Effector memory CD8-positive, alpha-beta T cell (primary cell): ENCODE measurements at regions not wholly inside any gene's neighbourhood (a gene's known extent, or its start where the extent isn't known, plus 50 kb on each side); places are given as distances from the start of the nearest gene placed in this dataset.
"Not testable (repeated sequence)": the region's sequence is repeated elsewhere in the genome, so short reads cannot be mapped to it uniquely, and the experiment has no call there.

Experiments used
- ATAC-seq: fragments of 150-1000 bp; cut with Tn5 transposase; replicated peaks from 2 replicates; pipeline ENCODE4 v1.10.0; 2021; ENCODE audit warnings: mild to moderate bottlenecking, moderate library complexity
- DNase-seq, 3 experiments: peaks; one replicate each; pipeline ENCODE4 v3.0.0; 2021
- H3K27ac Mint-ChIP-seq, 2 donors: one replicate each; pipeline ENCODE4 v1.8.0; 2022; ENCODE audit warnings: mild to moderate bottlenecking in 2 of 2, mixed read lengths in 2 of 2, moderate library complexity in 2 of 2
- H3K27me3 Mint-ChIP-seq, 2 donors: one replicate each; pipeline ENCODE4 v1.8.0; 2022; ENCODE audit warnings: mixed read lengths in 2 of 2
- H3K36me3 Mint-ChIP-seq: one replicate; pipeline ENCODE4 v1.8.0; 2022; ENCODE audit warnings: mild to moderate bottlenecking, moderate library complexity, mixed read lengths; ENCODE audit not compliant: insufficient read depth
- H3K4me1 Mint-ChIP-seq, 2 donors: one replicate each; pipeline ENCODE4 v1.8.0; 2022; ENCODE audit warnings: low read depth in 2 of 2, mixed read lengths in 2 of 2
- H3K4me3 Mint-ChIP-seq, 2 donors: one replicate each; pipeline ENCODE4 v1.8.0; 2022; ENCODE audit warnings: mild to moderate bottlenecking in 2 of 2, mixed read lengths in 2 of 2, moderate library complexity in 2 of 2
- H3K9me3 Mint-ChIP-seq, 2 donors: one replicate each; pipeline ENCODE4 v1.8.0; 2022; ENCODE audit warnings: mixed read lengths in 2 of 2

DNA sequence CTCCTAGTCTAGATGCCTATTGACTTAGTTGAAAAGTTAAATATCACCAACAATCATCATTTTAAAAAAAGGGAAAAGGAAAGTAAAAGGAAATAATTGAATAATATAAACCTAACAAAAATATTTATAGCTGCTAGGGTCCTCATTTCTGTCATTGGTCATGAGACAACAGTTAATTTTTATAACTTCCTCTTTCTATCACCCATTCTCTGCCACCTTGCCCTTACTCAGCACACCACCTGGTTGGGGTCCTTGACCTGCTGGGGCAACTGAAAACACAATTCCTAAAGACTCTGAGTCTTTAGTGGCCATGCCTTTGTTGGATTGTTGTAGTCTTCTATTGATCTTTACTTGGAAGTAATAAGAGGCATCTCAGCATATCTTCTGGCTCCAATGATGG, 179.5 kb upstream of the MAST4 start:
- DNase-seq (no peak), ATAC-seq (no peak)
- Mint-ChIP-seq H3K9me3 (peaks cover 0 to 4% of the 10 kb centered on the region in 2 donors), H3K4me3 (no peak overlapping the region), H3K27ac (no peak overlapping the region), H3K36me3 (no peaks in the 10 kb centered on the region), H3K27me3 (peaks cover 21 to 33% of the 10 kb centered on the region in 2 donors), H3K4me1 (no peaks in the 10 kb centered on the region)

GRCh38 chr5:66417781-66418180, 178.4 kb upstream of the MAST4 start:
- Mint-ChIP-seq H3K9me3 (peaks cover 0 to 4% of the 10 kb centered on the region in 2 donors), H3K27me3 (peaks cover 21 to 33% of the 10 kb centered on the region in 2 donors), H3K4me1 (no peaks in the 10 kb centered on the region), H3K27ac (no peak overlapping the region), H3K4me3 (no peak overlapping the region), H3K36me3 (no peaks in the 10 kb centered on the region)
- no peak for DNase-seq
- ATAC-seq = no peak

DNA sequence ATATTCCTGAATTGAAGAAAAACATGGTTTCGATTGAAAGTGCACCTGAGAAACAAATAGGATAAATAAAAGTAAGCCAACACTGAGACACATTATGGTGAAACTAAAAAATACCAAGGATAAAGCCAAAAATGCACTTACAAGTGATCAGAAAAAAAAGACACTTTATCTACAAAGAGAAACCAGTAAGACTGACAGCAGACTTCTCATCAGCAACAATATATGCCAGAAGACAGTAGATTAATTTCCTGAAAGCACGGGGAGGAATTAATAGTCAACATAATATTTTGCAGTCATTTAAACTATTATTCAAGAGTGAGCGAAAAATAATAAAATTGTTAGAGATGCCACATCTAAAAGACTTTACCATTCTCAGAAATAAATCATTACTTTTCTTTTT, 172.7 kb upstream of the MAST4 start:
- H3K4me1 Mint-ChIP-seq = peaks cover 0 to 2% of the 10 kb centered on the region in 2 donors
- H3K27ac Mint-ChIP-seq = no peak overlapping the region
- H3K4me3 Mint-ChIP-seq = no peak overlapping the region
- peaks cover 10 to 20% of the 10 kb centered on the region in 2 donors for H3K27me3 Mint-ChIP-seq
- no peak for ATAC-seq
- no peaks in the 10 kb centered on the region for H3K36me3 Mint-ChIP-seq
- H3K9me3 Mint-ChIP-seq = peaks cover 0 to 4% of the 10 kb centered on the region in 2 donors
- DNase-seq = no peak

- H3K27ac Mint-ChIP-seq = no peak overlapping the region
- no peaks in the 10 kb centered on the region for H3K36me3 Mint-ChIP-seq
- no peak for DNase-seq
- peaks cover 0 to 2% of the 10 kb centered on the region in 2 donors for H3K4me1 Mint-ChIP-seq
- H3K4me3 Mint-ChIP-seq = no peak overlapping the region
- peaks cover 0 to 3% of the 10 kb centered on the region in 2 donors for H3K9me3 Mint-ChIP-seq
- ATAC-seq = no peak
- peaks cover 17 to 27% of the 10 kb centered on the region in 2 donors for H3K27me3 Mint-ChIP-seq
Measured at GRCh38 chr5:66425842-66426241, 170.4 kb upstream of the MAST4 start.

DNA sequence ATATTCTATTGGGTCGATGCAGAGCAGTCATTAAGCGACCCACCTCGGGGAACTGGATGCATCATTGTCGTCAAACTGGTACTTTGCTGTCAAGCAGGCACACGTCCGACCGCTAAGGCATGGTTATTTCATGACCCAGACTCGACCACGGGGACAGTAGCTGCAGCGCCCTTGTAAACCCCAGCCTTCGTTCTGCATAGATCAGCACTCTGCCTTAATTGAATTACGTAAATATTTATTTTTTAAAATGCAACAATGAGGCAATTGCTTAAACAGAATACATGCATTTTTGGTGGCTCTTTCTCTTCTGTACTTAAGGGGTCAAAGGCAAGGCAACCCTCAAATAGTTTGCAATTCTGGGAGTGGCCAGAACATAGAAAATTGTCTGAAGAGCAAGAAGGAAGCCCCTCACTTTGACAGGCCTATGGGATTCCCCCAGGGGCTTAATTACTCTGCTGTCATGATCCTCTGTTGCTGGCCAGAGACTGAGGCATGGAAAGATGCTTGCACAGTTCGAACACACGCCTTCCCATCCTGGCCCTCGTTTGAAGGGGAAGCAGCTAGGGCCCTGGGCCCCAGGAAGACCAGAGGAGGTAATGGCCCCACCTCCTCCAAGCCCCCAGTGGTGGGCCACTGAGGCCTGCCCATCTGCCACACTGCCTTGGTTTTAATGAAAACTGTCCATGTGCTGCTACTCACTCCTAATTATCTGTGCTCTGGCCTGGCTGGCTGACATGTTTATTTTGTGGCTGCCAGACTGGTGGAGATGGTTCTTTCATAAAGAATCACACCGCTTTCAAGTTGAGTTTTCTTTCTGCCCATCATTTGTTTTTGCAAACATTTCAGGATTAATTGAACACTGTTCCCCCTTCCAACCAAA, 169.7 kb upstream of the MAST4 start:
- no peak for DNase-seq
- Mint-ChIP-seq H3K4me1 (peaks cover 0 to 2% of the 10 kb centered on the region in 2 donors), H3K4me3 (no peak overlapping the region), H3K36me3 (no peaks in the 10 kb centered on the region), H3K27me3 (peaks cover 10 to 23% of the 10 kb centered on the region in 2 donors), H3K27ac (no peak overlapping the region), H3K9me3 (no peaks in the 10 kb centered on the region)
- no peak for ATAC-seq

DNA sequence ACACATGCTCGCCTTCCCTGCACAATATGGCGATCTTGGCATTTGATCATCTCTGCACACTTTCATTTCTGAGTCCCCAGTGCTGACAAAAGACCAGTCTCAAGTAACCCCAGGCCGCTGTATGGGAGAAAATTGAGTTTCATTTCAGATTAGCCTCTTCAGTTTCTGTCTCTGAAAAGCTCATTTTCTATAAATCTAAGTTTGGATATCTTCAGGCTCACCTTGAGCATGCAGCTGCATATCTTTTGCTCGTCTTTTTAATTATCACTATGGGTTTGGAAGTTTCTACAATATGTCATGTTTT, 169.1 kb upstream of the MAST4 start:
- ATAC-seq = no peak
- H3K36me3 Mint-ChIP-seq = no peaks in the 10 kb centered on the region

GRCh38 chr5:66436721-66437120, 159.5 kb upstream of the MAST4 start:
- H3K27ac Mint-ChIP-seq = no peak overlapping the region
- DNase-seq = no peak
- no peak overlapping the region for H3K4me3 Mint-ChIP-seq
- no peaks in the 10 kb centered on the region for H3K36me3 Mint-ChIP-seq
- no peaks in the 10 kb centered on the region for H3K4me1 Mint-ChIP-seq
- ATAC-seq = no peak
- H3K27me3 Mint-ChIP-seq = peaks cover 0 to 6% of the 10 kb centered on the region in 2 donors
- no peaks in the 10 kb centered on the region for H3K9me3 Mint-ChIP-seq

More for the DNA sequence above, 169.1 kb upstream of the MAST4 start:
- H3K4me3 Mint-ChIP-seq = no peak overlapping the region
- no peak for DNase-seq
- H3K27me3 Mint-ChIP-seq = peaks cover 9 to 21% of the 10 kb centered on the region in 2 donors
- H3K4me1 Mint-ChIP-seq = peaks cover 0 to 2% of the 10 kb centered on the region in 2 donors
- H3K9me3 Mint-ChIP-seq = no peaks in the 10 kb centered on the region
- no peak overlapping the region for H3K27ac Mint-ChIP-seq

- Mint-ChIP-seq H3K27ac (no peak overlapping the region), H3K4me3 (no peak overlapping the region), H3K9me3 (no peaks in the 10 kb centered on the region), H3K36me3 (no peaks in the 10 kb centered on the region), H3K4me1 (no peaks in the 10 kb centered on the region), H3K27me3 (peaks cover 0 to 6% of the 10 kb centered on the region in 2 donors)
- ATAC-seq (no peak), DNase-seq (no peak)
Measured at GRCh38 chr5:66438087-66438486, 158.1 kb upstream of the MAST4 start.

GRCh38 chr5:66438696-66439095, 157.5 kb upstream of the MAST4 start:
- no peak for ATAC-seq
- Mint-ChIP-seq H3K9me3 (no peaks in the 10 kb centered on the region), H3K4me1 (no peaks in the 10 kb centered on the region), H3K27me3 (peaks cover 0 to 6% of the 10 kb centered on the region in 2 donors), H3K27ac (no peak overlapping the region), H3K4me3 (no peak overlapping the region), H3K36me3 (no peaks in the 10 kb centered on the region)
- DNase-seq = no peak

- Mint-ChIP-seq H3K27ac (no peak overlapping the region), H3K9me3 (no peaks in the 10 kb centered on the region), H3K4me3 (no peak overlapping the region), H3K4me1 (no peaks in the 10 kb centered on the region), H3K27me3 (peaks cover 0 to 6% of the 10 kb centered on the region in 2 donors), H3K36me3 (no peaks in the 10 kb centered on the region)
- no peak for DNase-seq
- ATAC-seq = no peak
Measured at GRCh38 chr5:66440202-66440680, 156.0 kb upstream of the MAST4 start.

DNA sequence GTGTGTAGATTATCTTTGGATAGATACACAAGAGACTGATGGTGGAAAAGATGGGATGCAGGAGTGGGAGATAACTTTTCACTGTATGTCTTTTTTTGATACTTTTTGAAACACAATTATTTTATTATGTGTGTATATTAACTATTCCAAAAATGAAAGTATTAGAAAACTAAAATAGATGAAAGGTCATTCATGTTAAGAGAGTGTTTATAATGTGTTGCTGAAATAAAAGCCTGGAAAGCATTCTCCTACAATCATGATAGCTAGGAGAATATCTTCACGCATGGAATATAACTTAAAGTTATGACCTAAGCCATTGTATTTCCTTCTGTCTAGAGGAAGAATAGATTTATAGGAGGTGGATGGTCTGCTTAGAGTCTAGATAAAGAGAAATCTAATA, 154.8 kb upstream of the MAST4 start:
- DNase-seq (no peak), ATAC-seq (no peak)
- H3K4me1 Mint-ChIP-seq = no peaks in the 10 kb centered on the region
- H3K4me3 Mint-ChIP-seq = no peak overlapping the region
- no peaks in the 10 kb centered on the region for H3K36me3 Mint-ChIP-seq
- no peak overlapping the region for H3K27ac Mint-ChIP-seq
- H3K9me3 Mint-ChIP-seq = no peaks in the 10 kb centered on the region
- H3K27me3 Mint-ChIP-seq = peaks cover 0 to 6% of the 10 kb centered on the region in 2 donors

DNA sequence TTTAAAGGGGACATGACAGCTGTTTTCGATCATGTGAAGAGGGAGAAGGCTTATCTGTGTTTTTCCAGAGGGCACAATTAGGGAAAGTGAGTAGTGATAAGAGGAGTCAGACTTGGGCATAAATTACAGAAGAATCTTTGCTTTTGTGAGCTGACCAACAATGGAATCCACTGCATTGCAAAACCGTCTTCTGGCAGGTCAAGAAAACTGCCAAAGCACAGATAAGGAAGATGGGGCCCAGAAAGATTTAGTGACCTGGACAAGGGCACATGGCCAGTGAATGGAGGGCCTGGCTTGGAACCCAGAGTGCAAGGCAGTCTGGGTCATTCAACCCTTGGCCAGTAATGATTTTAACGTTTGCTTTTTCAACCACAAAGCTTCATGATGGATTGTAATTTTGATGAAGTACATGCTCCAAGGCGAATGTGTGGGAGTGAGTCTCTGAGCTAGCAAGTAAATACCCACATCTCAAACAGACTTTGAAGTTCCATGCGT, 153.2 kb upstream of the MAST4 start:
- no peak for DNase-seq

DNA sequence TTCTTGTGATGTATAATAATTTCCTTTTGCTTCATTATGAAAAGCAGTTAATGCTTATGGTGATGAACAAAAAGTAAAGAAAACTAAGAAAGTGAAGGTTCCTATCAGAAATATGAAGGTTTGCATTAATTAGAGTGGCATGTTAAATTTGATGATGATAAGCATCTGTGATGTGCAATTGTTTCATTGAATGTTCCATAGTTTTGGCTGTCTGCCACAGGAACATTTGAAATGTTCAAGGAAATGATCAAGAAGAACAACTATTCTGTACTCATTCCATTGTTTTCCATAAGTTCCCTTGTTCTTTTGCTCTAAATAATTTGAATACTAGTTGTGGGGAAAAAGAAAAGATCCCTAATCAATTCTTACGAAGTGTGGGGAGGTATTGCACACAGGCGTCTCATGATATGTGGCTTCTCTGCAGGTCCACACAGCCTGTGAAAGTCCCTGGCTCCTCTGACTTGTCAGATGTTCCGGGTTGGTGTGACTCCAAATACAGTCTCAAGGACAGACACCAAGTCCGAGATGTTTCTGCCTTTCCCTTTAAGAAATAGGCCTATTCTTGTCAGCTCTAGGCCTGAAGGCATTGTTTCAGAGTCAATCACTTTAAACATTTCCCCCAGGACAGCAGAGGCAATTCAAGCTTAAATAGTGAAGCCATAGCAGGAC, 152.6 kb upstream of the MAST4 start:
- DNase-seq = no peak
- no peak for ATAC-seq
- H3K27me3 Mint-ChIP-seq = peaks cover 0 to 6% of the 10 kb centered on the region in 2 donors
- peaks cover 0 to 3% of the 10 kb centered on the region in 2 donors for H3K9me3 Mint-ChIP-seq
- no peaks in the 10 kb centered on the region for H3K4me1 Mint-ChIP-seq
- no peaks in the 10 kb centered on the region for H3K36me3 Mint-ChIP-seq
- H3K4me3 Mint-ChIP-seq = no peak overlapping the region
- no peak overlapping the region for H3K27ac Mint-ChIP-seq

More for the DNA sequence above, 153.2 kb upstream of the MAST4 start:
- Mint-ChIP-seq H3K9me3 (peaks cover 0 to 3% of the 10 kb centered on the region in 2 donors), H3K4me3 (no peak overlapping the region), H3K36me3 (no peaks in the 10 kb centered on the region), H3K4me1 (no peaks in the 10 kb centered on the region), H3K27ac (no peak overlapping the region), H3K27me3 (peaks cover 0 to 6% of the 10 kb centered on the region in 2 donors)
- ATAC-seq = no peak

DNA sequence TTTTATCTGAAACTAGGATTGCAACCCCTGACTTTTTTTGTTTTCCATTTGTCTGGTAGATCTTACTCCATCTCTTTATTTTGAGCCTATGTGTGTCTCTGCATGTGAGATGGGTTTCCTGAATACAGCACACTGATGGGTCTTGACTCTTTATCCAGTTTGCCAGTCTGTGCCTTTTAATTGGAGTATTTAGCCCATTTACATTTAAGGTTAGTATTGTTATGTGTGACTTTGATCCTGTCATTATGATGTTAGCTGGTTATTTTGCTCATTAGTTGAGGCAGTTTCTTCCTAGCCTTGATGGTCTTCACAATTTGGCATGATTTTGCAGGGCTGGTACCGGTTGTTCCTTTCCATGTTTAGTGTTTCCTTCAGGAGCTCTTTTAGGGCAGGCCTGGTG, 148.1 kb upstream of the MAST4 start:
- not testable (repeated sequence) for H3K27ac Mint-ChIP-seq, ATAC-seq, H3K9me3 Mint-ChIP-seq, DNase-seq, H3K4me3 Mint-ChIP-seq, H3K36me3 Mint-ChIP-seq, H3K4me1 Mint-ChIP-seq
- H3K27me3 Mint-ChIP-seq = peaks cover 12 to 29% of the 10 kb centered on the region in 2 donors
